ENCODE measurements at regions not wholly inside any gene's neighbourhood (a gene's known extent, or its start where the extent isn't known, plus 50 kb on each side); places are given as distances from the start of the nearest gene placed in this dataset.

- Histone ChIP-seq H3K27me3 (ENCODE audit: control insufficient read depth in 2 of 2, insufficient read depth in 2 of 2, low read length in 2 of 2) (no peaks in the 10 kb centered on the region), H3K79me2 (ENCODE audit: control insufficient read depth, insufficient read depth, low read length) (no peaks in the 10 kb centered on the region), H3K4me2 (ENCODE audit: insufficient read depth, low read length) (no peak overlapping the region), H3K4me1 (ENCODE audit: control insufficient read depth, extremely low read depth, insufficient read depth, low read length) (peaks cover 11% of the 10 kb centered on the region), H3K9me1 (replicated peaks; ENCODE audit: control insufficient read depth, extremely low read depth, insufficient read depth, low read length) (no peaks in the 10 kb centered on the region), H3K36me3 (ENCODE audit: control insufficient read depth in 2 of 2, extremely low read depth in 1 of 2, insufficient read depth in 2 of 2, low read length in 2 of 2) (no peaks in the 10 kb centered on the region), H3K9ac (replicated peaks; ENCODE audit: extremely low read depth, insufficient read depth, low read length) (no peak overlapping the region), H2AFZ (ENCODE audit: low read depth, low read length) (no peak overlapping the region), H3K9me3 (replicated peaks; ENCODE audit: control insufficient read depth, insufficient read depth, low read length) (no peaks in the 10 kb centered on the region), H3K27ac (ENCODE audit: insufficient read depth, low read depth, low read length) (no peak overlapping the region), H3K4me3 (replicated peaks in 1 of 3; ENCODE audit: insufficient read depth in 1 of 3, low read depth in 1 of 3, low read length in 3 of 3) (no peak overlapping the region), H4K20me1 (replicated peaks; ENCODE audit: control insufficient read depth, extremely low read depth, insufficient read depth, low read length) (no peaks in the 10 kb centered on the region)
- TF ChIP-seq EZH2 (IDR thresholded peaks at IDR 0.05; ENCODE audit: borderline replicate concordance, low read depth, low read length, severe bottlenecking) (no peak), MAX (IDR thresholded peaks at IDR 0.05; ENCODE audit: insufficient read depth, insufficient read length) (no peak), MYC (IDR thresholded peaks at IDR 0.05; ENCODE audit: low read depth, low read length) (no peak), JUN (IDR thresholded peaks at IDR 0.05; ENCODE audit: borderline replicate concordance, insufficient read depth, insufficient read length, low read depth) (no peak), FOS (IDR thresholded peaks at IDR 0.05; ENCODE audit: borderline replicate concordance, insufficient read depth, low read length) (no peak), CTCF (IDR thresholded peaks at IDR 0.05; ENCODE audit: extremely low read depth in 1 of 2, insufficient read depth in 1 of 2, low read depth in 1 of 2, low read length in 2 of 2) (no peak), POLR2A (IDR thresholded peaks at IDR 0.05; ENCODE audit: low read depth, low read length) (no peak), GATA2 (IDR thresholded peaks at IDR 0.05; ENCODE audit: insufficient read depth, insufficient read length, low read depth, low read length) (no peak), POLR2AphosphoS5 (IDR thresholded peaks at IDR 0.05; ENCODE audit: insufficient read depth, low read depth, low read length) (no peak)
- ChIA-PET POLR2A (interaction anchor here (0.6 kb wide), 1 partner anchor 504 kb away, joined by 3 read pairs; no protein-coding TSS in a partner anchor), CTCF (interaction anchor here (3.0 kb wide), 1 partner anchor 315 kb away, joined by 131 read pairs; no protein-coding TSS in a partner anchor)
- dilution Hi-C loops (cut with MboI; ENCODE audit: extremely low pct_ligation_motif_present, low sequenced_read_pairs): no loop called here
- BruUV-seq (replicated peaks): no TSS peak
- DNase-seq (ENCODE audit: low read depth, low spot score) (no peak), FAIRE-seq (no peak)
- intact Hi-C loops (cut with micrococcal nuclease): no loop called here
Measured at GRCh38 chr5:164010900-164011299, 505.5 kb downstream of the MAT2B start.

Measured in endothelial cell of umbilical vein (primary cell).